ENCODE measurements at regions not wholly inside any gene's neighbourhood (a gene's known extent, or its start where the extent isn't known, plus 50 kb on each side); places are given as distances from the start of the nearest gene placed in this dataset.

GRCh38 chr7:65239707-65240352 lies 133.8 kb upstream of the ZNF92 start:
- FAIRE-seq (no peak), ATAC-seq (peak; percentile 94 to 97 (median 96)), DNase-seq (peak; percentile 47 to 85 (median 68))
- Histone ChIP-seq H3K36me3 (no peaks in the 10 kb centered on the region), H3K4me1 (no peaks in the 10 kb centered on the region), H3K27me3 (no peaks in the 10 kb centered on the region), H3K4me3 (peak overlapping the region; percentile 33 to 61 (median 44)), H3K27ac (no peak overlapping the region), H3K9me3 (no peaks in the 10 kb centered on the region)
- 1 to 2% methylated on average over 47 to 52 of the region's 52 CpGs for WGBS, 2 donors
- TF ChIP-seq CTCF (IDR thresholded peaks at IDR 0.05) = no peak
- intact Hi-C loops (cut with DNase I) = no loop called here

- no peaks in the 10 kb centered on the region for H3K4me1 ChIP-seq
- DNase-seq = no peak
- no peaks in the 10 kb centered on the region for H3K27me3 ChIP-seq
- intact Hi-C loops (cut with DNase I) = no loop called here
- no peak for FAIRE-seq
- no peaks in the 10 kb centered on the region for H3K36me3 ChIP-seq
- no peak overlapping the region for H3K27ac ChIP-seq
- TF ChIP-seq CTCF (IDR thresholded peaks at IDR 0.05) = no peak
- WGBS, 2 donors = 25 to 35% methylated on average over 17 to 20 of the region's 20 CpGs
- H3K4me3 ChIP-seq = peak overlapping the region; percentile 33 to 61 (median 44)
- no peak for ATAC-seq
- no peaks in the 10 kb centered on the region for H3K9me3 ChIP-seq
Observed at GRCh38 chr7:65239324-65239706, 134.3 kb upstream of the ZNF92 start.

GRCh38 chr7:65238785-65239184 lies 134.9 kb upstream of the ZNF92 start:
- FAIRE-seq (no peak), ATAC-seq (no peak), DNase-seq (peak in 1 of 6 donors; percentile 65)
- TF ChIP-seq CTCF (IDR thresholded peaks at IDR 0.05) = no peak
- no peaks in the 10 kb centered on the region for H3K4me1 ChIP-seq
- no peaks in the 10 kb centered on the region for H3K9me3 ChIP-seq
- H3K4me3 ChIP-seq = no peak overlapping the region
- no peaks in the 10 kb centered on the region for H3K36me3 ChIP-seq
- intact Hi-C loops (cut with DNase I) = no loop called here
- 89 to 90% methylated on average over 19 of the region's 19 CpGs for WGBS, 2 donors
- no peaks in the 10 kb centered on the region for H3K27me3 ChIP-seq
- H3K27ac ChIP-seq = no peak overlapping the region

GRCh38 chr7:65235586-65235985 lies 138.1 kb upstream of the ZNF92 start:
- Histone ChIP-seq H3K27me3 (no peaks in the 10 kb centered on the region), H3K9me3 (no peaks in the 10 kb centered on the region), H3K4me3 (no peak overlapping the region), H3K36me3 (no peaks in the 10 kb centered on the region), H3K4me1 (no peaks in the 10 kb centered on the region), H3K27ac (no peak overlapping the region)
- FAIRE-seq (no peak), ATAC-seq (no peak), DNase-seq (no peak)
- 65 to 82% methylated on average over 10 of the region's 10 CpGs for WGBS, 2 donors
- intact Hi-C loops (cut with DNase I) = no loop called here
- TF ChIP-seq CTCF (IDR thresholded peaks at IDR 0.05) = no peak

- intact Hi-C loops (cut with DNase I) = no loop called here
- Histone ChIP-seq H3K4me1 (no peaks in the 10 kb centered on the region), H3K27me3 (no peaks in the 10 kb centered on the region), H3K9me3 (no peaks in the 10 kb centered on the region), H3K27ac (no peak overlapping the region), H3K36me3 (no peaks in the 10 kb centered on the region), H3K4me3 (no peak overlapping the region)
- FAIRE-seq = no peak
- WGBS, 2 donors = 10 to 33% methylated on average over 2 of the region's 2 CpGs
- DNase-seq = no peak
- no peak for TF ChIP-seq CTCF (IDR thresholded peaks at IDR 0.05)
- no peak for ATAC-seq
Observed at GRCh38 chr7:65233409-65234034, 140.1 kb upstream of the ZNF92 start.

Data from pancreas (tissue), 10 donors.